GM12891 (cell line): ENCODE measurements at regions not wholly inside any gene's neighbourhood (a gene's known extent, or its start where the extent isn't known, plus 50 kb on each side); places are given as distances from the start of the nearest gene placed in this dataset.
A peak's percentile ranks its signal among the peaks of the same experiment; 100 is the strongest.
"Not testable (repeated sequence)": the region's sequence is repeated elsewhere in the genome, so short reads cannot be mapped to it uniquely, and the experiment has no call there.

ENCODE experiments used
- DNase-seq: peaks from one replicate; pipeline ENCODE4 v3.0.0; 2011; ENCODE audit warnings: low spot score; ENCODE audit not compliant: insufficient read length
- FAIRE-seq: peaks from 2 replicates; lab custom pipeline; 2011; peaks lifted over from hg19 to GRCh38; lab: Jason Lieb, UNC
- PAX5 ChIP-seq: IDR thresholded peaks from 2 replicates; pipeline ENCODE4 v1.6.1; 2011; ENCODE audit warnings: low read length, moderate library complexity, mild to moderate bottlenecking; ENCODE audit not compliant: insufficient read depth, severe bottlenecking
- POLR2A ChIP-seq: IDR thresholded peaks from 2 replicates; pipeline ENCODE4 v1.6.1; 2011; ENCODE audit warnings: low read depth, low read length, control low read depth
- POLR2AphosphoS5 ChIP-seq: IDR thresholded peaks from 2 replicates; pipeline ENCODE4 v1.6.1; 2011; ENCODE audit warnings: low read depth, low read length, control low read depth
- POU2F2 ChIP-seq: IDR thresholded peaks from 2 replicates; pipeline ENCODE4 v1.6.1; 2011; ENCODE audit warnings: low read depth, mild to moderate bottlenecking, control low read depth, low read length, moderate library complexity
- SPI1 ChIP-seq: IDR thresholded peaks from 2 replicates; pipeline ENCODE4 v1.6.1; 2011; ENCODE audit warnings: low read depth, low read length, control low read depth
- TAF1 ChIP-seq: IDR thresholded peaks from 2 replicates; pipeline ENCODE4 v1.6.1; 2011; ENCODE audit warnings: low read depth, low read length, control low read depth

DNA sequence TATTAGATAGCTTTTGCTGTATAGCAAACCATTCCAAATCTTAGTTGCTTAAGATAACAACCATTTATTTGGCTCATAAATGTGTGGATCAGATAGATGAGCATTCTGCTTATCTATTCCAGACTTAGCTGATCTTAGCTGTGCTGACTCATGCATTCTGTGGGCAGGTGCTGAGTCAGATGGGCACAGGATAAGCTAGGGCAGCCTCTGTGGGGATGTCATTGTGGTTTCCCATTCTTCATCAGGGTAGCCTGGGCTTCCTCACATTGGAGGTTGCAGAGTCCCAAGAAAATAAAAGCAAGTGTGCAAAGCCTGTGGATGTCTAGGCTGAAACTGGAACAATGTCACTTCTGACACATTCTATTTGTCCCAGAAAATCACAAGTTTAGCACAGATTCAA is 917.0 kb downstream of the TYW1 start:
- no peak for FAIRE-seq
- no peak for TF ChIP-seq POLR2AphosphoS5
- TF ChIP-seq SPI1 = no peak
- no peak for TF ChIP-seq POLR2A
- TF ChIP-seq TAF1 = no peak
- no peak for TF ChIP-seq PAX5
- no peak for TF ChIP-seq POU2F2
- DNase-seq = no peak

DNA sequence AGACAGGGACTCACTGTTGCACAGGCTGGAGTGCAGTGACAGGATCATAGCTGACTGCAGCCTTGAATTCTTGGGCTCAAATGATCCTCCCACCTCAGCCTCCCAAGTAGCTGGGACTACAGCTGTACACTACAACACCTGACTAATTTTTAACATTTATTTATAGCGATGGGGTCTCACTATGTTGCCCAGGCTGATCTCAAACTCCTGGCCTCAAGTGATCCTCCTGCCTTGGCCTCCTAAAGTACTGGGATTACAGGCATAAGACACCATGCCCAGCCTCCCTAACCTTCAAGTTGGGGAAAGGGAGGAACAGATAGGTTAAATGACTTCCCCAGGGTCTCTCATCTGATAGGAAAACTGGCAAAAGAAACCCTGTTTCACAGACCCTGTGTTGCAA is 919.5 kb downstream of the TYW1 start:
- FAIRE-seq, DNase-seq: not testable (repeated sequence)

- FAIRE-seq (no peak), DNase-seq (no peak)
- TF ChIP-seq PAX5 = no peak
- TF ChIP-seq SPI1 = no peak
- TF ChIP-seq POU2F2 = no peak
- TF ChIP-seq POLR2AphosphoS5 = no peak
- TF ChIP-seq TAF1 = no peak
- no peak for TF ChIP-seq POLR2A
Observed at GRCh38 chr7:67916571-67917436, 920.2 kb downstream of the TYW1 start.

DNA sequence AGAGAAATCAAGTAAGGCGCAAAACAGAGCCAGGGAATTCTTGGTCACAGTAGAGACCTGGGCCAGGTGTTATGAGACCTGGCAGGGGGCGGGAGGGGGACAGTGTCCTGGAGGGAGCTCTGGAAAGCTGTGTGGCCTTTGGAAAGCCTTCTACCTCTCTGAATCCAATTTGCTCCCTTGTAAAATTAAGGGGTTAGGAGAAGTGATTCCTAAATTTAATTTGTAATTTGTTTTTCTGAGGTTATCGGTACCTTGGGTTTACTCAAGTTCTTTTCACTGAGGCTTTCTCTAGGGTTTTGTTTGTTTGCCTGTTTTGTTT is 920.8 kb downstream of the TYW1 start:
- DNase-seq (no peak), FAIRE-seq (no peak)
- TF ChIP-seq SPI1 (no peak), POLR2AphosphoS5 (no peak), POLR2A (no peak), TAF1 (no peak), POU2F2 (no peak), PAX5 (no peak)

DNA sequence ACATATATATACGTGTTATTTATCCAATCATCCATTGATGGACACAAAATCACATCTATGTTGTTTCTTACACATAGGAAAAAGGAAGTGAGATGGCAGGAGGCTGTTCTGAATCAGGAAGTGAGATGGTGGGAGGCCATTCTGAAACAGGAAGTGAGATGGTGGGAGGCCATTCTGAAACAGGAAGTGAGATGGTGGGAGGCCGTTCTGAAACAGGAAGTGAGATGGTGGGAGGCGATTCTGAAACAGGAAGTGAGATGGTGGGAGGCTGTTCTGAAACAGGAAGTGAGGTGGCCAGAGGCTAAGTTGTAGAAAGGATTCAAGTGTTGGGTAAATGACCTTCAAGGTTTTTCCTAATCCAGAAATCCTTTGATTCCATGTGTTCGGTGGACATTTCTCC is 921.5 kb downstream of the TYW1 start:
- FAIRE-seq (peak; percentile 26), DNase-seq (no peak)
- TF ChIP-seq SPI1 (peak; percentile 75), POLR2AphosphoS5 (no peak)

DNA sequence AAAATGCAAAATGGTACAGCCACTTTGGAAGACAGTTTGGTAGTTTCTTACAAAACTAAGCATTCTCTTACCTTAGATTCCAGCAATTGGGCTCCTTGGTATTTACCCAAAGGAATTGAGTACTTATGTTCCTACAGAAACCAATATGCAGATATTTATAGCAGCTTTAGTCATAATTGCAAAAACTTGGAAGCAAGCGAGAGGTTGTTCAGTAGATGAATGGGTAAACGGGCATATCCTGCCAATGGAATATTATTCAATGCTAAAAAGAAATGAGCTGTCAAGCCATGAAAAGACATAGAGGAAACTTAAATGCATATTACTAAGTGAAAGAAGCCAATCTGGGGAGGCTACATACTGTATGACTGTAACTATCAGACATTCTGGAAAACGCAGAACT is 926.7 kb downstream of the TYW1 start:
- no peak for FAIRE-seq
- DNase-seq = no peak
- no peak for TF ChIP-seq POLR2AphosphoS5
- no peak for TF ChIP-seq TAF1
- no peak for TF ChIP-seq POLR2A
- TF ChIP-seq PAX5 = no peak
- TF ChIP-seq POU2F2 = no peak
- TF ChIP-seq SPI1 = no peak

GRCh38 chr7:67928141-67928540 is 931.5 kb downstream of the TYW1 start:
- FAIRE-seq = no peak
- no peak for DNase-seq
- TF ChIP-seq TAF1 (no peak), POLR2AphosphoS5 (no peak)

DNA sequence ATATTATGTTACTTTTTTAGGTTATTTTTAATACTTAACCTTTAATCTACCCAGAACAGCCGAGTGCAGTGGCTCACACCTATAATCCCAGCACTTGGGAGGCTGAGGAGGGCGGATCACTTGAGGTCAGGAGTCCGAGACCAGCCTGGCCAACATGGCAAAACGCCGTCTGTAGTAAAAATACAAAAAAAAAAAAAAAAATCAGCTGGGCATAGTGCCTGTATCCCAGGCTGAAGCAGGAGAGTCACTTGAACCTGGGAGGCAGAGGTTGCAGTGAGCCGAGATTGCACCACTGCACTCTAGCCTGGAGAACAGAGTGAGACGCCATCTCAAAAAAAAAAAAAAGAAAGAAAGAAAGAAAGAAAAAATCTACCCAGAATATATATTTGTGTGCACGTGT is 939.8 kb downstream of the TYW1 start:
- not testable (repeated sequence) for FAIRE-seq, DNase-seq

DNA sequence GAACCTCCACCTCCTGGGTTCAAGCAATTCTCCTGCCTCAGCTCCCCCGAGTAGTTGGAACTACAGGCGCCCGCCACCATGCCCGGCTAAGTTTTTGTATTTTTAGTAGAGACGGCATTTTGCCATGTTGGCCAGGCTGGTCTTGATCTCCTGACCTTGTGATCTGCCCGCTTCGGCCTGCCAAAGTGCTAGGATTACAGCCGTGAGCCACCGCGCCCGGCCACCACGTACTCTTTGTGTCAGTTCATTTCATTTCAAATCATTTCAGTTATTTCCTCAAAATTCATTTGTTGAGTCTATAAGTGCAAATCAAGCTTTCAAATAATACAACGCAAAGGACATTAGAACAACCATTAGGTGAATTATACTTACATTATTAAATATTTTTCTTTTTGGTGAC is 943.8 kb downstream of the TYW1 start:
- no peak for FAIRE-seq
- TF ChIP-seq SPI1 (no peak), POLR2A (no peak), POU2F2 (no peak), TAF1 (no peak), POLR2AphosphoS5 (no peak), PAX5 (no peak)
- no peak for DNase-seq

- DNase-seq = no peak
- no peak for FAIRE-seq
- TF ChIP-seq SPI1 (no peak), POU2F2 (no peak), TAF1 (no peak), PAX5 (no peak)
Observed at GRCh38 chr7:67947191-67947590, 950.6 kb downstream of the TYW1 start.

GRCh38 chr7:67947646-67948045 is 951.0 kb downstream of the TYW1 start:
- no peak for TF ChIP-seq TAF1
- no peak for TF ChIP-seq PAX5
- TF ChIP-seq POU2F2 = no peak
- no peak for TF ChIP-seq POLR2AphosphoS5
- no peak for TF ChIP-seq POLR2A
- no peak for TF ChIP-seq SPI1
- DNase-seq = no peak
- FAIRE-seq = no peak
